Endothelial cell of umbilical vein (primary cell): ENCODE measurements at regions not wholly inside any gene's neighbourhood (a gene's known extent, or its start where the extent isn't known, plus 50 kb on each side); places are given as distances from the start of the nearest gene placed in this dataset.

ENCODE experiments used
- BruUV-seq: library from RNA; stranded (reverse); fragments of 400-500 nt; replicated peaks from 2 replicates; lab custom pipeline; 2021; lab: Mats Ljungman, UMichigan
- CTCF ChIA-PET: fragments of 300-600, 350-600 bp; sonication (Branson Sonifier 250); formaldehyde crosslinking; loops from one replicate; lab custom pipeline; 2021; ENCODE audit warnings: antibody characterized with exemption, inconsistent platforms; lab: Charles Lee
- POLR2A ChIA-PET: fragments of 300-600, 350-600 bp; sonication (Branson Sonifier 250); formaldehyde crosslinking; loops from one replicate; lab custom pipeline; 2021; ENCODE audit warnings: antibody characterized with exemption, inconsistent platforms; lab: Charles Lee
- DNase-seq: peaks from one replicate; pipeline ENCODE4 v3.0.0-alpha.2; 2011; ENCODE audit warnings: low read depth, low spot score
- FAIRE-seq: peaks from 2 replicates; lab custom pipeline; 2011; peaks lifted over from hg19 to GRCh38; lab: Jason Lieb, UNC
- H2AFZ ChIP-seq: 2 replicates; pipeline ENCODE4 v1.6.0; 2012; ENCODE audit warnings: low read depth, low read length, control low read depth, inconsistent platforms
- H3K27ac ChIP-seq: 2 replicates; pipeline ENCODE4 v1.5.1; 2011; ENCODE audit warnings: low read depth, mild to moderate bottlenecking, control low read depth, low read length, moderate library complexity; ENCODE audit not compliant: insufficient read depth
- H3K27me3 ChIP-seq, 2 experiments: 2 replicates each; pipeline versions ENCODE4 v1.6.0 to v1.6.1; 2011; ENCODE audit warnings: low read length in 2 of 2, mixed read lengths in 1 of 2; ENCODE audit not compliant: control insufficient read depth in 2 of 2, insufficient read depth in 2 of 2
- H3K36me3 ChIP-seq, 2 experiments: 2 replicates in 1 of 2; 3 replicates in 1 of 2; pipeline ENCODE4 v1.5.1; 2011; ENCODE audit warnings: low read length in 2 of 2, mild to moderate bottlenecking in 1 of 2, moderate library complexity in 1 of 2; ENCODE audit not compliant: control insufficient read depth in 2 of 2, insufficient read depth in 2 of 2; ENCODE audit errors: extremely low read depth in 1 of 2
- H3K4me1 ChIP-seq: 3 replicates; pipeline ENCODE4 v1.5.1; 2011; ENCODE audit warnings: mild to moderate bottlenecking, low read length; ENCODE audit not compliant: control insufficient read depth, insufficient read depth; ENCODE audit errors: extremely low read depth
- H3K4me2 ChIP-seq: 2 replicates; pipeline ENCODE4 v1.6.1; 2011; ENCODE audit warnings: low read length, control low read depth, mixed read lengths; ENCODE audit not compliant: insufficient read depth
- H3K4me3 ChIP-seq, 3 experiments: fragments of 200-600 bp in 1 of 3; sonication (generic), shearing (Covaris generic) in 1 of 3; replicated peaks in 1 of 3; 2 replicates each; pipeline ENCODE4 v1.5.1; 2011 to 2016; ENCODE audit warnings: control low read depth in 3 of 3, low read length in 3 of 3, mild to moderate bottlenecking in 2 of 3, inconsistent platforms in 1 of 3, low read depth in 1 of 3, moderate library complexity in 1 of 3; ENCODE audit not compliant: insufficient read depth in 1 of 3
- H3K79me2 ChIP-seq: 2 replicates; pipeline ENCODE4 v1.6.0; 2012; ENCODE audit warnings: low read length, inconsistent platforms; ENCODE audit not compliant: control insufficient read depth, insufficient read depth
- H3K9ac ChIP-seq: replicated peaks from 2 replicates; pipeline ENCODE3; 2011; ENCODE audit warnings: low read length, control low read depth; ENCODE audit not compliant: insufficient read depth; ENCODE audit errors: extremely low read depth
- H3K9me1 ChIP-seq: replicated peaks from 3 replicates; pipeline ENCODE4 v1.6.0; 2011; ENCODE audit warnings: mild to moderate bottlenecking, low read length; ENCODE audit not compliant: control insufficient read depth, insufficient read depth; ENCODE audit errors: extremely low read depth
- H3K9me3 ChIP-seq: replicated peaks from 2 replicates; pipeline ENCODE4 v1.5.1; 2012; ENCODE audit warnings: low read length, inconsistent platforms; ENCODE audit not compliant: control insufficient read depth, insufficient read depth
- H4K20me1 ChIP-seq: replicated peaks from 2 replicates; pipeline ENCODE3; 2011; ENCODE audit warnings: mild to moderate bottlenecking, low read length; ENCODE audit not compliant: control insufficient read depth, insufficient read depth; ENCODE audit errors: extremely low read depth
- EZH2 ChIP-seq: IDR thresholded peaks from 2 replicates; pipeline ENCODE4 v1.6.1; 2012; ENCODE audit warnings: borderline replicate concordance, low read depth, mild to moderate bottlenecking, moderate library complexity, low read length, inconsistent platforms; ENCODE audit not compliant: severe bottlenecking
- FOS ChIP-seq: IDR thresholded peaks from 2 replicates; pipeline ENCODE4 v1.6.1; 2011; ENCODE audit warnings: mild to moderate bottlenecking, low read length, moderate library complexity, borderline replicate concordance; ENCODE audit not compliant: insufficient read depth
- GATA2 ChIP-seq: IDR thresholded peaks from 2 replicates; pipeline ENCODE4 v1.7.0; 2011; ENCODE audit warnings: low read depth, mild to moderate bottlenecking, moderate library complexity, mixed read lengths, low read length; ENCODE audit not compliant: insufficient read length, insufficient read depth
- JUN ChIP-seq: IDR thresholded peaks from 2 replicates; pipeline ENCODE4 v1.6.1; 2011; ENCODE audit warnings: borderline replicate concordance, low read depth; ENCODE audit not compliant: insufficient read length, insufficient read depth
- MAX ChIP-seq: IDR thresholded peaks from 2 replicates; pipeline ENCODE4 v1.6.1; 2011; ENCODE audit not compliant: insufficient read depth, insufficient read length
- MYC ChIP-seq: IDR thresholded peaks from one replicate; pipeline ENCODE4 v1.6.1; 2011; ENCODE audit warnings: mild to moderate bottlenecking, low read depth, low read length
- POLR2A ChIP-seq: IDR thresholded peaks from 2 replicates; pipeline ENCODE4 v1.6.1; 2012; ENCODE audit warnings: low read depth, mild to moderate bottlenecking, control low read depth, low read length
- POLR2AphosphoS5 ChIP-seq: IDR thresholded peaks from 2 replicates; pipeline ENCODE4 v1.6.1; 2012; ENCODE audit warnings: low read depth, mild to moderate bottlenecking, control low read depth, low read length, moderate library complexity; ENCODE audit not compliant: insufficient read depth
- dilution Hi-C: fragments of 300-500 bp; cut with MboI; formaldehyde crosslinking; loops from one replicate; pipeline ENCODE4 v1.15.0; 2019; ENCODE audit warnings: low sequenced_read_pairs; ENCODE audit not compliant: extremely low pct_ligation_motif_present
- intact Hi-C: fragments of 100-400 bp; cut with micrococcal nuclease; formaldehyde crosslinking; loops from one replicate; pipeline ENCODE4 v1.10.0; 2022
- TF ChIP-seq, protein P1 (sequence below), 2 donors: IDR thresholded peaks; 1 replicate in 1 of 2; 2 replicates in 1 of 2; pipeline ENCODE4 v1.5.1; 2011; ENCODE audit warnings: low read length in 2 of 2, mild to moderate bottlenecking in 2 of 2, moderate library complexity in 2 of 2, control low read depth in 1 of 2, inconsistent platforms in 1 of 2, low read depth in 1 of 2; ENCODE audit not compliant: insufficient read depth in 1 of 2; ENCODE audit errors: extremely low read depth in 1 of 2

DNA sequence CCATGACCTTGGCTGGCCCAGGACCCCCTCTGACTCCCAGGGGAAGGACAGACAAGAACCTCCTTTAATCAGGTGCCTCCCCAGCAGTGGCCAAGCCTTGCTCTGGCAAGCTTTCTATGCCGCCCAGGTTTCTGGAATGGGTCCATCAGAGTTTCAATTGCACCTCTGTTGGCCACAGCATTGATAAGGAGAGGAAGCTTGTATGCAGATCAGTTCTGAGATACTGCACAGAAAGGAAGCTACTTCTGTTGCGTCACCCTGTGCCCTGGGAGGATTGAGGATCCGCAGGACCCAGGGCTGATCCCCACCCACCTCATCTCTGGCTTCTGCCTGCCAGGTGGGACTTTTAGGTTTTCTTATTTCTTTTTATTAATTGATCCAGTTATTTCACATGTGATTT, 167.2 kb downstream of the TFAP2C start:
- Histone ChIP-seq H3K9ac (no peak overlapping the region), H3K36me3 (no peaks in the 10 kb centered on the region), H3K4me1 (no peaks in the 10 kb centered on the region), H3K9me3 (no peaks in the 10 kb centered on the region), H3K79me2 (no peaks in the 10 kb centered on the region), H3K27me3 (no peaks in the 10 kb centered on the region), H3K4me2 (no peak overlapping the region), H3K4me3 (no peak overlapping the region), H3K27ac (no peak overlapping the region), H4K20me1 (no peaks in the 10 kb centered on the region), H3K9me1 (no peaks in the 10 kb centered on the region), H2AFZ (no peak overlapping the region)
- TF ChIP-seq FOS (no peak), MAX (no peak), POLR2A (no peak), JUN (no peak), EZH2 (no peak), MYC (no peak), POLR2AphosphoS5 (no peak), GATA2 (no peak)
- TF ChIP-seq, protein P1, sequence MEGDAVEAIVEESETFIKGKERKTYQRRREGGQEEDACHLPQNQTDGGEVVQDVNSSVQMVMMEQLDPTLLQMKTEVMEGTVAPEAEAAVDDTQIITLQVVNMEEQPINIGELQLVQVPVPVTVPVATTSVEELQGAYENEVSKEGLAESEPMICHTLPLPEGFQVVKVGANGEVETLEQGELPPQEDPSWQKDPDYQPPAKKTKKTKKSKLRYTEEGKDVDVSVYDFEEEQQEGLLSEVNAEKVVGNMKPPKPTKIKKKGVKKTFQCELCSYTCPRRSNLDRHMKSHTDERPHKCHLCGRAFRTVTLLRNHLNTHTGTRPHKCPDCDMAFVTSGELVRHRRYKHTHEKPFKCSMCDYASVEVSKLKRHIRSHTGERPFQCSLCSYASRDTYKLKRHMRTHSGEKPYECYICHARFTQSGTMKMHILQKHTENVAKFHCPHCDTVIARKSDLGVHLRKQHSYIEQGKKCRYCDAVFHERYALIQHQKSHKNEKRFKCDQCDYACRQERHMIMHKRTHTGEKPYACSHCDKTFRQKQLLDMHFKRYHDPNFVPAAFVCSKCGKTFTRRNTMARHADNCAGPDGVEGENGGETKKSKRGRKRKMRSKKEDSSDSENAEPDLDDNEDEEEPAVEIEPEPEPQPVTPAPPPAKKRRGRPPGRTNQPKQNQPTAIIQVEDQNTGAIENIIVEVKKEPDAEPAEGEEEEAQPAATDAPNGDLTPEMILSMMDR (IDR thresholded peaks at IDR 0.05; ENCODE audit: extremely low read depth in 1 of 2, insufficient read depth in 1 of 2, low read depth in 1 of 2, low read length in 2 of 2), result no peak
- FAIRE-seq, result no peak
- dilution Hi-C loops, result no loop called here
- CTCF ChIA-PET, result no interaction called here
- DNase-seq, result no peak
- BruUV-seq, result no TSS peak
- POLR2A ChIA-PET, result no interaction called here
- intact Hi-C loops, result no loop called here
